GM12874 (cell line): ENCODE measurements at regions not wholly inside any gene's neighbourhood (a gene's known extent, or its start where the extent isn't known, plus 50 kb on each side); places are given as distances from the start of the nearest gene placed in this dataset.

ENCODE experiments used
- TF ChIP-seq, protein P1 (sequence below): IDR thresholded peaks from 2 replicates; pipeline ENCODE4 v1.5.1; 2011; ENCODE audit warnings: low read depth, mild to moderate bottlenecking, control low read depth, low read length, moderate library complexity; ENCODE audit not compliant: insufficient read depth

DNA sequence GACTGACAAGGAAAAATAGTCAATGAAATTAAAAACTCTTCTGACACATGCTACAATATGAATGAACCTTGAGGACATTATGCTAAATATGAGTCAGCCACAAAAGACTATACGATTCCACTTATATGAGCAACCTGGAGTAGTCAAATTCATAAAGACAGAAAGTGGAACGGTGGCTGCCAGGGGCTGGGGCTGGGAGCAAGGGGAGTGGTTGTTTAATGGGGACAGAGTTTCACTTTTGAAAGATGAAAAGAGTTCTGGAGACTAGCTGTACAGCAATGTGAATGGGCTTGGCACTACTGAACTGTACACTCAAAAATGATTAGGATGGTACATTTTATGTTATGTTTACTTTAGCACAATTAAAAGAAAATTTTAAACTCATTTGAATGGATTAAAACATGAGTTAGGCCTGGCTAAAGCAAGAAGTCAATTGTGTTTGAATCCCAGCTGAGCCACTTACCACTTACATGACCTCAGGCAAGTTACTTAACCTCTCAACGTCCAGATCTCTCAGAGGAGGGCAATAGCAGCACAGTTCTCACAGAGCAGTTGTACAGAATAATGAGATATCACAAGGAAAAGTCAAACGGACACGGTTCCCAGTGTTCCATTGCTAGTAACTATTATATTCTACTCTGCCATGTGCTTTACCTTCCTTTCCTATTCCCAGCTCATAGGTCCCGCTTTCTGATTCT lies 102.5 kb downstream of the SPTSSA start:
- TF ChIP-seq, protein P1, sequence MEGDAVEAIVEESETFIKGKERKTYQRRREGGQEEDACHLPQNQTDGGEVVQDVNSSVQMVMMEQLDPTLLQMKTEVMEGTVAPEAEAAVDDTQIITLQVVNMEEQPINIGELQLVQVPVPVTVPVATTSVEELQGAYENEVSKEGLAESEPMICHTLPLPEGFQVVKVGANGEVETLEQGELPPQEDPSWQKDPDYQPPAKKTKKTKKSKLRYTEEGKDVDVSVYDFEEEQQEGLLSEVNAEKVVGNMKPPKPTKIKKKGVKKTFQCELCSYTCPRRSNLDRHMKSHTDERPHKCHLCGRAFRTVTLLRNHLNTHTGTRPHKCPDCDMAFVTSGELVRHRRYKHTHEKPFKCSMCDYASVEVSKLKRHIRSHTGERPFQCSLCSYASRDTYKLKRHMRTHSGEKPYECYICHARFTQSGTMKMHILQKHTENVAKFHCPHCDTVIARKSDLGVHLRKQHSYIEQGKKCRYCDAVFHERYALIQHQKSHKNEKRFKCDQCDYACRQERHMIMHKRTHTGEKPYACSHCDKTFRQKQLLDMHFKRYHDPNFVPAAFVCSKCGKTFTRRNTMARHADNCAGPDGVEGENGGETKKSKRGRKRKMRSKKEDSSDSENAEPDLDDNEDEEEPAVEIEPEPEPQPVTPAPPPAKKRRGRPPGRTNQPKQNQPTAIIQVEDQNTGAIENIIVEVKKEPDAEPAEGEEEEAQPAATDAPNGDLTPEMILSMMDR = no peak

DNA sequence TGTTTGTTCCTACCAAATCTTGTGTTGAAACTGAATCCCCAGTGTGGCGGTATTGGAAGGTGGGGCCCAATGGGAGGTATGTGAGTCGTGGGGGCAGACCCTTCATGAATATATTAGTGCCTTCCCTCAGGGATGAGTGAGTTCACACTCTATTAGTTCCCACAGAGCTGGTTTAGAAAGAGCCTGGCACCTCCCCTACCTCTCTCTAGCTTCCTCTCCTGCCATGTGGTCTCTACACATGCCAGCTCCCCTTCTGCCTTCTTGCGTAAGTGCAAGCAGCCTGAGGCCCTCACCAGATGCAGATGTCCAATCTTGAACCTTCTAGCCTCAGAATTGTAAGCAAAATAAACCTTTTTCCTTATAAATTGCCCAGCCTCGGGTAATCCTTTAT lies 105.8 kb downstream of the SPTSSA start:
- TF ChIP-seq, protein P1 = no peak

DNA sequence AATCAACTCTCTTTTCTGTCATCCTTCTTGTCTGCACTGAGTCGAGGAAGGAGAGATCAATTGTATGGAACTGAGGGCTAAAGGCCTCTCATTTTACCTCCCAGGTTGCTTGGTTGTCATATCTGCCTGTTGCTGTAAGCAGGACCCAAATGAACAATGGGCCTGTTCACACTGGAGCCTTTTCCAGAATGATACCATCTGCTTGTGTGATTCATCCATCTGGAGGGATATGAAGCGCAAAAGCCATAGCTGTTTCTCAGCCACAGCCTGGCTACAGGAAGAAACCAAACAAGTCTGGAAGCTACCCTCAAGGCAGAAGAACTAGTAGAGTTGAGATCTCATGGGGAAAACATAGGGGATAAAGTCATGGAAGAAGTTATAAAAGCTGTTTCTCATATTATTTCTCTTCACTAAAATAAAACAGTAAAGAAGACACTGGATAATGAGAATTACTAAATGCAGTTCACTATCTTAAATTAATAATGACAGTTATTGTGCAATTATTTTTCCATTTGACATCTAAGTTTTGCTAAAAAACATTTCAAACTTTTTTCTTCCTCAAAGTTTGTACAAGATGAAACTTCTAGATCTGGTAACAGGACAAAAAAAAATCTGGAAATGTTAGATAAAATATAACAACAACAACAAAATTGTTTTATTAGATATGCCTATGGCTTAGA lies 106.3 kb downstream of the SPTSSA start:
- TF ChIP-seq, protein P1 = no peak

DNA sequence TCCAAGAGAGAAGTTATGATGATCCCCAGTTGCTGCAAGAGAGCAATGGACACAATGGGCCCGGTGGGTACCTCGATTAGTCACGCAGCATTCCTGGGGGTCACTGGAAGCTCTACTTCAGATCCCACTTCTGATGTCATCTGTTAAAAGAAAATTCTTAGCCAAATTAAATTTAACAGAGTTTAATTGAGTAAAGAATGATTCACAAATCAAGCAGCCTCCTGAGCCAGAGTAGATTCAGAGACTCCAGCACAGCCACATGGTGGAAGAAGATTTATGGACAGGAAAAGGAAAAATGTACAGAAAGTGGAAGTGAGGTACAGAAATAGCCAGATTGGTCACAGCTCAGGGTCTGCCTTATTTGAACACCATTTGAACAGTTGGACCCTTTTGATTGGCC lies 107.5 kb downstream of the SPTSSA start:
- TF ChIP-seq, protein P1 = no peak

DNA sequence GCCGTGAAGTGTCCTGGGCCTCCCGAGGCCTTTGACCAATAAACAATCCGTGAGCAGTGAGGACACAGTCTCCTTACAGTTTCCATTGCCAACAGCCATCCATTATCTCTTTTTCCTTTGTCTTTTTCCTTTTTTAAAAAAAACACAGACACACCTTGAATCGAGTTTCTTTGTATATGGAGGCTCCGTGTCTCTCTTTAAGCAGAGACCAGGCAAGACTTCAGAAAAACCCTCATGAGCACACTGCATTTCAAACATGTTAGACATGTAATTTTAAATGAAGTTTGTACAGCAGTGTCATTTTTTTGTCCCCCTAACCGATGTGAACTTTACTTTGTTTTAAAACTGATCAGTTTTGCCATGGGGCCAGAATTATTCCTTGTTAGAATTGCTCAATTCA lies 111.1 kb downstream of the SPTSSA start:
- TF ChIP-seq, protein P1 = no peak

GRCh38 chr14:34348592-34348991 lies 113.4 kb downstream of the SPTSSA start:
- TF ChIP-seq, protein P1 = no peak

GRCh38 chr14:34347683-34348082 lies 114.4 kb downstream of the SPTSSA start:
- TF ChIP-seq, protein P1 = no peak
